GM19468 (cell line): ENCODE measurements at regions not wholly inside any gene's neighbourhood (a gene's known extent, or its start where the extent isn't known, plus 50 kb on each side); places are given as distances from the start of the nearest gene placed in this dataset.

Experiments used
- ATAC-seq: cut with Tn5 transposase; IDR thresholded peaks from one replicate; pipeline ENCODE4 v1.9.1; 2021; ENCODE audit warnings: mild to moderate bottlenecking, moderate library complexity, moderate number of reproducible peaks; ENCODE audit not compliant: unreplicated experiment; ENCODE audit errors: extremely low read depth

GRCh38 chr1:232305050-232305449 lies 324.9 kb downstream of the SIPA1L2 start:
- no peak for ATAC-seq

GRCh38 chr1:232303222-232303620 lies 326.7 kb downstream of the SIPA1L2 start:
- ATAC-seq: no peak

GRCh38 chr1:232302376-232303221 lies 327.3 kb downstream of the SIPA1L2 start:
- no peak for ATAC-seq

- no peak for ATAC-seq
Observed at GRCh38 chr1:232301246-232301645, 328.7 kb downstream of the SIPA1L2 start.

- ATAC-seq: no peak
Observed at GRCh38 chr1:232300466-232300865, 329.5 kb downstream of the SIPA1L2 start.

GRCh38 chr1:232296461-232296860 lies 333.5 kb downstream of the SIPA1L2 start:
- ATAC-seq: no peak

- no peak for ATAC-seq
Observed at GRCh38 chr1:232293361-232293760, 336.6 kb downstream of the SIPA1L2 start.

GRCh38 chr1:232292818-232293217 lies 337.1 kb downstream of the SIPA1L2 start:
- no peak for ATAC-seq

- no peak for ATAC-seq
Observed at GRCh38 chr1:232292239-232292638, 337.7 kb downstream of the SIPA1L2 start.

GRCh38 chr1:232291681-232292080 lies 338.3 kb downstream of the SIPA1L2 start:
- no peak for ATAC-seq

- no peak for ATAC-seq
Observed at GRCh38 chr1:232291261-232291660, 338.7 kb downstream of the SIPA1L2 start.

- no peak for ATAC-seq
Observed at GRCh38 chr1:232290570-232290969, 339.4 kb downstream of the SIPA1L2 start.

GRCh38 chr1:232287676-232288569 lies 342.0 kb downstream of the SIPA1L2 start:
- ATAC-seq: no peak

GRCh38 chr1:232285138-232285537 lies 344.8 kb downstream of the SIPA1L2 start:
- ATAC-seq: no peak

GRCh38 chr1:232283864-232284263 lies 346.1 kb downstream of the SIPA1L2 start:
- ATAC-seq: no peak

- no peak for ATAC-seq
Observed at GRCh38 chr1:232282498-232282897, 347.4 kb downstream of the SIPA1L2 start.

GRCh38 chr1:232280910-232281309 lies 349.0 kb downstream of the SIPA1L2 start:
- no peak for ATAC-seq

- ATAC-seq: no peak
Observed at GRCh38 chr1:232279909-232280400, 350.0 kb downstream of the SIPA1L2 start.

- no peak for ATAC-seq
Observed at GRCh38 chr1:232278925-232279324, 351.0 kb downstream of the SIPA1L2 start.

GRCh38 chr1:232276651-232277050 lies 353.3 kb downstream of the SIPA1L2 start:
- ATAC-seq: no peak
